H1 (cell line): ENCODE measurements at regions not wholly inside any gene's neighbourhood (a gene's known extent, or its start where the extent isn't known, plus 50 kb on each side); places are given as distances from the start of the nearest gene placed in this dataset.

Experiments
- CTCF ChIA-PET: fragments of 300-600 bp; sonication (Branson Sonifier 250); formaldehyde crosslinking; loops from one replicate; lab custom pipeline; 2021; ENCODE audit not compliant: partially characterized antibody; lab: Charles Lee
- POLR2A ChIA-PET: fragments of 300-600 bp; sonication (Branson Sonifier 250); formaldehyde crosslinking; loops from one replicate; lab custom pipeline; 2021; ENCODE audit warnings: inconsistent platforms; ENCODE audit not compliant: partially characterized antibody; lab: Charles Lee
- DNase-seq, 2 experiments: peaks; one replicate each; pipeline versions ENCODE4 v3.0.0 to v3.0.0-alpha.2; 2010 to 2022; ENCODE audit warnings: low spot score in 2 of 2, low read depth in 1 of 2, mixed read lengths in 1 of 2
- FAIRE-seq: peaks from 2 replicates; lab custom pipeline; 2011; peaks lifted over from hg19 to GRCh38; lab: Jason Lieb, UNC
- H2AFZ ChIP-seq: 2 replicates; pipeline ENCODE4 v1.8.1; 2012; ENCODE audit warnings: low read length, inconsistent platforms
- H2AK5ac ChIP-seq: 2 replicates; pipeline ENCODE4 v1.6.1; 2013; ENCODE audit warnings: low read depth, low read length
- H2BK120ac ChIP-seq: replicated peaks from 2 replicates; pipeline ENCODE3; 2013; ENCODE audit warnings: low read depth, low read length, inconsistent platforms
- H2BK12ac ChIP-seq: 2 replicates; pipeline ENCODE4 v1.6.1; 2013; ENCODE audit warnings: low read depth, low read length
- H2BK15ac ChIP-seq: 2 replicates; pipeline ENCODE4 v1.6.1; 2013; ENCODE audit warnings: low read length
- H2BK20ac ChIP-seq: 2 replicates; pipeline ENCODE4 v1.6.1; 2013; ENCODE audit warnings: low read length
- H2BK5ac ChIP-seq: 2 replicates; pipeline ENCODE4 v1.6.1; 2013; ENCODE audit warnings: low read depth, low read length
- H3K14ac ChIP-seq: 2 replicates; pipeline ENCODE4 v1.6.1; 2013; ENCODE audit warnings: inconsistent platforms; ENCODE audit not compliant: insufficient read length
- H3K18ac ChIP-seq: 2 replicates; pipeline ENCODE4 v1.6.1; 2013; ENCODE audit warnings: low read length; ENCODE audit errors: extremely low read depth
- H3K23ac ChIP-seq: 2 replicates; pipeline ENCODE4 v1.6.1; 2013; ENCODE audit warnings: inconsistent platforms; ENCODE audit not compliant: insufficient read length
- H3K23me2 ChIP-seq: 2 replicates; pipeline ENCODE4 v1.6.1; 2013; ENCODE audit warnings: low read depth, low read length
- H3K27ac ChIP-seq: 2 replicates; pipeline ENCODE4 v1.6.1; 2011; ENCODE audit warnings: low read depth, low read length, inconsistent platforms
- H3K27me3 ChIP-seq, 4 experiments: replicated peaks in 1 of 4; 1 replicate in 1 of 4; 2 replicates in 3 of 4; pipeline versions ENCODE4 v1.6.1 to v1.8.1; 2011 to 2013; ENCODE audit warnings: low read length in 3 of 4, mild to moderate bottlenecking in 3 of 4, inconsistent platforms in 2 of 4, mixed read lengths in 2 of 4, moderate library complexity in 1 of 4; ENCODE audit not compliant: control insufficient read depth in 3 of 4, insufficient read depth in 3 of 4; ENCODE audit errors: extremely low read depth in 1 of 4
- H3K36me3 ChIP-seq, 4 experiments: 2 replicates each; pipeline versions ENCODE4 v1.6.1 to v1.8.1; 2011 to 2013; ENCODE audit warnings: mild to moderate bottlenecking in 4 of 4, low read length in 3 of 4, moderate library complexity in 2 of 4, control low read depth in 1 of 4, inconsistent platforms in 1 of 4; ENCODE audit not compliant: insufficient read depth in 4 of 4, control insufficient read depth in 2 of 4
- H3K4ac ChIP-seq: replicated peaks from 2 replicates; pipeline ENCODE3; 2013; ENCODE audit warnings: low read length, low read depth, mixed read lengths, inconsistent platforms; ENCODE audit not compliant: insufficient read length
- H3K4me1 ChIP-seq, 4 experiments: replicated peaks in 1 of 4; 1 replicate in 1 of 4; 2 replicates in 3 of 4; pipeline versions ENCODE4 v1.6.1 to v1.8.1; 2011 to 2013; ENCODE audit warnings: low read length in 3 of 4, inconsistent platforms in 2 of 4, mixed read lengths in 1 of 4; ENCODE audit not compliant: insufficient read depth in 4 of 4, control insufficient read depth in 3 of 4
- H3K4me2 ChIP-seq, 2 experiments: 2 replicates each; pipeline versions ENCODE4 v1.6.1 to v1.8.1; 2011 to 2013; ENCODE audit warnings: low read depth in 2 of 2, low read length in 2 of 2, control low read depth in 1 of 2, inconsistent platforms in 1 of 2, mild to moderate bottlenecking in 1 of 2; ENCODE audit not compliant: insufficient read depth in 1 of 2
- H3K4me3 ChIP-seq, 4 experiments: fragments of 200-600, 300-600 bp in 1 of 4; sonication (generic), shearing (Covaris generic), sonication (Bioruptor Twin) in 1 of 4; 2 replicates each; pipeline versions ENCODE4 v1.5.1 to v1.8.1; 2011 to 2016; ENCODE audit warnings: low read length in 4 of 4, low read depth in 3 of 4, control low read depth in 2 of 4, inconsistent platforms in 2 of 4, mild to moderate bottlenecking in 2 of 4, mixed read lengths in 1 of 4, moderate library complexity in 1 of 4; ENCODE audit not compliant: insufficient read depth in 2 of 4; ENCODE audit errors: extremely low read depth in 1 of 4
- H3K56ac ChIP-seq: replicated peaks from 2 replicates; pipeline ENCODE3; 2013; ENCODE audit warnings: low read depth, mild to moderate bottlenecking, mixed read lengths, low read length, inconsistent platforms; ENCODE audit not compliant: insufficient read length
- H3K79me1 ChIP-seq: 2 replicates; pipeline ENCODE4 v1.6.1; 2013; ENCODE audit warnings: low read depth, low read length, control low read depth
- H3K79me2 ChIP-seq, 2 experiments: 2 replicates each; pipeline versions ENCODE4 v1.6.1 to v1.8.1; 2012 to 2013; ENCODE audit warnings: low read length in 2 of 2, mild to moderate bottlenecking in 2 of 2, inconsistent platforms in 1 of 2; ENCODE audit not compliant: insufficient read depth in 2 of 2, control insufficient read depth in 1 of 2
- H3K9ac ChIP-seq, 4 experiments: replicated peaks in 1 of 4; 1 replicate in 1 of 4; 2 replicates in 3 of 4; pipeline versions ENCODE4 v1.6.1 to v1.8.1; 2011 to 2013; ENCODE audit warnings: low read depth in 3 of 4, low read length in 3 of 4, control low read depth in 2 of 4, mild to moderate bottlenecking in 2 of 4, moderate library complexity in 2 of 4, inconsistent platforms in 1 of 4; ENCODE audit errors: extremely low read depth in 1 of 4
- H3K9me3 ChIP-seq, 2 experiments: 2 replicates each; pipeline versions ENCODE4 v1.6.1 to v1.8.1; 2012 to 2013; ENCODE audit warnings: mild to moderate bottlenecking in 2 of 2, moderate library complexity in 2 of 2, control low read depth in 1 of 2, inconsistent platforms in 1 of 2, low read depth in 1 of 2, low read length in 1 of 2, mixed read lengths in 1 of 2; ENCODE audit not compliant: insufficient read depth in 2 of 2
- H4K20me1 ChIP-seq, 2 experiments: replicated peaks in 1 of 2; 2 replicates each; pipeline versions ENCODE3 to v1.8.1; 2011 to 2013; ENCODE audit warnings: inconsistent platforms in 2 of 2, low read length in 2 of 2, mild to moderate bottlenecking in 1 of 2; ENCODE audit not compliant: insufficient read depth in 2 of 2, control insufficient read depth in 1 of 2
- H4K5ac ChIP-seq: 2 replicates; pipeline ENCODE4 v1.6.1; 2013; ENCODE audit warnings: low read length, low read depth, mixed read lengths, inconsistent platforms; ENCODE audit not compliant: insufficient read length
- H4K8ac ChIP-seq: 2 replicates; pipeline ENCODE4 v1.8.0; 2013; ENCODE audit warnings: mild to moderate bottlenecking, moderate library complexity, low read length, inconsistent platforms; ENCODE audit not compliant: insufficient read depth; ENCODE audit errors: extremely low read depth
- H4K91ac ChIP-seq: replicated peaks from 2 replicates; pipeline ENCODE3; 2013; ENCODE audit warnings: low read length, mixed read lengths, inconsistent platforms; ENCODE audit not compliant: insufficient read length
- ATF3 ChIP-seq: IDR thresholded peaks from 2 replicates; pipeline ENCODE4 v1.6.1; 2011; ENCODE audit warnings: low read depth, mild to moderate bottlenecking, low read length; ENCODE audit not compliant: insufficient read depth
- MAFK ChIP-seq: IDR thresholded peaks from 2 replicates; pipeline ENCODE4 v1.6.1; 2012; ENCODE audit warnings: low read depth, mild to moderate bottlenecking, improper control_type of control experiment, low read length
- WGBS, 2 experiments: shearing (Covaris generic) in 1 of 2; methylation state at CpG; one replicate each; pipeline versions ENCODE4 v1.1.6 to v1.1.7; 2013 to 2015; ENCODE audit warnings: low lambda C conversion rate in 2 of 2, mixed read lengths in 2 of 2, inconsistent platforms in 1 of 2, low coverage in 1 of 2, missing lambda C conversion rate in 1 of 2; ENCODE audit not compliant: insufficient replicate concordance in 2 of 2, insufficient coverage in 1 of 2, insufficient read length in 1 of 2; ENCODE audit errors: extremely low coverage in 1 of 2, missing lambda C conversion rate in 1 of 2; 5-methylcytosine and 5-hydroxymethylcytosine counted together

GRCh38 chr6:106746652-106747051, 117.3 kb downstream of the QRSL1 start:
- Histone ChIP-seq H3K56ac (no peak overlapping the region), H4K91ac (no peak overlapping the region), H4K8ac (no peak overlapping the region), H3K14ac (no peak overlapping the region), H2BK120ac (no peak overlapping the region), H2BK15ac (no peak overlapping the region), H3K79me2 (no peaks in the 10 kb centered on the region), H4K5ac (no peak overlapping the region), H3K9me3 (peaks cover 13 to 17% of the 10 kb centered on the region in 2 experiments), H3K27me3 (no peaks in the 10 kb centered on the region), H3K4me3 (no peak overlapping the region), H3K4ac (no peak overlapping the region), H3K18ac (no peak overlapping the region), H3K23ac (no peak overlapping the region), H3K36me3 (no peaks in the 10 kb centered on the region; a peak in 1 of 8 replicates), H3K4me1 (peaks cover 8 to 22% (median 19%) of the 10 kb centered on the region in 4 experiments), H4K20me1 (no peaks in the 10 kb centered on the region), H3K79me1 (no peaks in the 10 kb centered on the region), H2AK5ac (no peak overlapping the region), H3K27ac (no peak overlapping the region), H3K4me2 (no peak overlapping the region), H2BK5ac (no peak overlapping the region), H3K23me2 (no peaks in the 10 kb centered on the region), H2BK12ac (no peak overlapping the region; the same call in 1 of the 2 replicates), H2BK20ac (no peak overlapping the region), H2AFZ (peak overlapping the region; percentile 35; the same call in 1 of the 2 replicates), H3K9ac (no peak overlapping the region)
- FAIRE-seq: no peak
- 91% methylated on average over 3 of the region's 3 CpGs; no CpG with 5 or more reads in 1 of the 2 experiments for WGBS, 2 experiments
- TF ChIP-seq ATF3 (no peak), MAFK (no peak)
- POLR2A ChIA-PET: interaction anchor here (1.0 kb wide), 1 partner anchor 228 kb away, joined by 3 read pairs; the partner anchor contains the start of gene CD24
- CTCF ChIA-PET: interaction anchor here (0.7 to 3.0 kb wide), 6 partner anchors 10 to 139 kb away, joined by 3 to 9 read pairs (median 4); no protein-coding TSS in a partner anchor
- no peak for DNase-seq
